ENCODE measurements at regions not wholly inside any gene's neighbourhood (a gene's known extent, or its start where the extent isn't known, plus 50 kb on each side); places are given as distances from the start of the nearest gene placed in this dataset.

DNA sequence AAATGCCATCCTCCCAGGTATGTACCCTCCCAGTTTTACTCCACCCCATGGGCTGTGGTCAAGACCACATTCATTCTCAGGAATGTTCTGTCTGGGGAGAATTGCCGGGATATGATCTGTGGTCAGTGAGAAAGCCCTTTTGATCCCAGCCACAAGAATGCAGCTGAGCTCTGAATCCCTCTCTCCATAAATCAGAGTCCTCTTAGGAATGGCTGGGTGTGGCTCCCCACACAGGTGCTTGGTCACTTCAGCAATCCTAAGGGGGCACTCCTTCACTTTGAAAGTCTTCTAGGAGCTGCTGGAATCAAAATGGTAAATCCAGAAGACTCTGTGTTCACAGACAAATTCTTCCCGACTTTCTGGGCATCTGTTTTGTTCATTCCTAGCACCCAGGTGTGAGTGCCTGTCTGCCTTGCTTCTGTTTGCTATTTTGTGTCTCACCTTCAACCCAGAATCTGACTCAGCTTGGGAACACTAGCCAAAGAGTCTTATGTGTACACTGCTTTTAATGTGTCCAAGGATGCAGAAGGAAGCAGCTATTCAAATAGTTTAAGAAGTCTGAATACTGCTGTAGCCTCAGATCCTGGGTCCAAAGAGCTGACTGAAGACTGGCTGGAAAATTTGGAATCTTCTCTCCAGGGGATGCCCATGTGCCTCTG is 144.6 kb upstream of the CDKN3 start:
- DNase-seq: peak; percentile 78
- Mint-ChIP-seq H3K27ac (peak overlapping the region; percentile 27; the same call in 1 of the 2 replicates), H3K4me1 (ENCODE audit: low read depth) (peaks cover 51% of the 10 kb centered on the region), H3K27me3 (ENCODE audit: insufficient read depth) (peaks cover 8% of the 10 kb centered on the region), H3K9me3 (no peaks in the 10 kb centered on the region), H3K4me3 (peak overlapping the region; percentile 6; the same call in 1 of the 2 replicates), H3K36me3 (ENCODE audit: low read depth) (no peaks in the 10 kb centered on the region; the same call in 1 of the 2 replicates)
- no peak for TF ChIP-seq CTCF (IDR thresholded peaks at IDR 0.05)

DNA sequence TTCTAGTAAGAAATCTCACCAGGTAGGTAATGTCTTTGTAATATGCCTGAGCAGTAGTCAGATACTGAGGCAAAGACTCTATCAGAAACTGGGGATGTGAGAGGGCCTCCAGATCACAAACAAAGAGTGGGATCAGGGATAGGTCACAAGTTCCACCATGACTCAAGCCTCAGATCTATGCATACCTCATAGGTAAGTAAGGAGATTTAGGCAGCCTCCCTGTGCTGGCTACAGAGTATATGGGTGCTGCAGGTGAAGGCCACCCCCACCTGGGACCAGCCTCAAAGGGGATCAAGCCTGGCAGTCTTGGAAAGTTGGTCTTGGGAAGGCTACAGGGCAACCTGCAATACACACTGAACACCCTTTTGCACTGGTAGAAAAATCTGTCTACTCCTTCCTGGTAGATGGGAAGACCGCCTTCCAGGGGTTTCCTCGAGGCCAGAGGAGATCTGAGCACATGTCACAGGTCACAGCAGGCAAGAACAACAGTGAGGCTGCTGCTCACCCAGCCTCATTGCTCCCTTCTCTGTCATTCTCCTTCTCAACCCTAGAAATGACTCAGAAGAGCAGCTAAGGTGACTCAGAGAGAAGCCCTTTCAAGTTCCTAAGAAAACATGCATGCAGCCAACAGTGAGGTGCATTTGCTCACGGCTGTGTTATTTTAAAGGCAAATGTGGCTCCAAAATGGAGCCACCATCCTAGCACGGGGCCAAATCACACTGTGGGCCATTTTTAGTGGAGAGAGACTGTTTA is 143.4 kb upstream of the CDKN3 start:
- Mint-ChIP-seq H3K27ac (peak overlapping the region; percentile 72), H3K4me3 (peak overlapping the region; percentile 15), H3K4me1 (ENCODE audit: low read depth) (peaks cover 56% of the 10 kb centered on the region), H3K36me3 (ENCODE audit: low read depth) (no peaks in the 10 kb centered on the region; the same call in 1 of the 2 replicates), H3K9me3 (no peaks in the 10 kb centered on the region), H3K27me3 (ENCODE audit: insufficient read depth) (peaks cover 8% of the 10 kb centered on the region)
- TF ChIP-seq CTCF (IDR thresholded peaks at IDR 0.05): no peak
- DNase-seq: peak; percentile 86

- Mint-ChIP-seq H3K4me1 (ENCODE audit: low read depth) (peaks cover 51% of the 10 kb centered on the region), H3K4me3 (no peak overlapping the region), H3K9me3 (no peaks in the 10 kb centered on the region), H3K27me3 (ENCODE audit: insufficient read depth) (peaks cover 3% of the 10 kb centered on the region), H3K36me3 (ENCODE audit: low read depth) (no peaks in the 10 kb centered on the region; the same call in 1 of the 2 replicates), H3K27ac (no peak overlapping the region)
- TF ChIP-seq CTCF (IDR thresholded peaks at IDR 0.05): no peak
- DNase-seq: no peak
Observed at GRCh38 chr14:54256156-54256555, 140.7 kb upstream of the CDKN3 start.

DNA sequence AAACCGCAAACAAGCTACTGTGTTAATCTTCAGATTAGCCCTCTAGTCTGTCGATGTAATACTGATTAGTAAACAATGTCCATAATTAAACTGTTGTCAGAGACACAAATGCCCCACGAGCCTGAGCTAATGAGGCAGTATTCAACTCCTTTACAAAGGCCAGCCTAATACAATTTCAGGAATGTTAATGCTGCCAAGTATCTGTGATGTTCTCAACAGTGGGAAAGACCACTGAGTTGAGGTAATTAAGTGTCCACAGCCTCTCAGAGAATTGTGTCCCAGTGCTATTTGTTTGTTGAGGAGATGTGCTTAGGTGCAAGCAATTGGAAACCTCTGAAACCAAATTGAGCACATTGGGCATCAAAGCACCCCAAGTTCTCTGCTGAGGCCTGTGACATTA is 139.4 kb upstream of the CDKN3 start:
- no peak overlapping the region for H3K4me3 Mint-ChIP-seq
- no peak for TF ChIP-seq CTCF (IDR thresholded peaks at IDR 0.05)
- peaks cover 38% of the 10 kb centered on the region for H3K4me1 Mint-ChIP-seq (ENCODE audit: low read depth)
- H3K36me3 Mint-ChIP-seq (ENCODE audit: low read depth): no peaks in the 10 kb centered on the region; the same call in 1 of the 2 replicates
- peaks cover 4% of the 10 kb centered on the region for H3K27me3 Mint-ChIP-seq (ENCODE audit: insufficient read depth)
- no peak for DNase-seq
- no peaks in the 10 kb centered on the region for H3K9me3 Mint-ChIP-seq
- H3K27ac Mint-ChIP-seq: no peak overlapping the region

DNA sequence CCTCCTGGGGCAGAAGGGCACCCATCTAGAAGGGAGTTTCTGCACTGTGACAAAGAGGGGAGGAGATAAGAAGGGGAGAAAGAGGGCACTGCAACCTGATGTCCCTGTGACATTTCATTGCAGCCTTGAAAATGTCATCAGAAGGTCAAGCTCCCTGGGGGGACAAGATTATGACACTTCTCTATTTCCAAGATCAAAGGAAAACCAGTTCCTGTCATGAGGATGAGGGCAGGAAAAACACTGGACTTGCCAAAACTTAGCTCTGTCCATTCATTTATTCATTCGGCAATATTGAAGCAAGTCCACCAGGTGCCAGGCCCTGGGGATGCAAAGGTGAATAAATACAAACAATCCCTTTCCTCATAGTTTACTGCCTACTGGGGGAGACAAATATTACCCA is 138.4 kb upstream of the CDKN3 start:
- H3K27ac Mint-ChIP-seq: no peak overlapping the region
- peaks cover 29% of the 10 kb centered on the region for H3K4me1 Mint-ChIP-seq (ENCODE audit: low read depth)
- no peak overlapping the region for H3K4me3 Mint-ChIP-seq
- peaks cover 4% of the 10 kb centered on the region for H3K27me3 Mint-ChIP-seq (ENCODE audit: insufficient read depth)
- no peaks in the 10 kb centered on the region; the same call in 1 of the 2 replicates for H3K36me3 Mint-ChIP-seq (ENCODE audit: low read depth)
- H3K9me3 Mint-ChIP-seq: no peaks in the 10 kb centered on the region
- TF ChIP-seq CTCF (IDR thresholded peaks at IDR 0.05): no peak
- no peak for DNase-seq
